GM12875 (cell line): ENCODE measurements at regions not wholly inside any gene's neighbourhood (a gene's known extent, or its start where the extent isn't known, plus 50 kb on each side); places are given as distances from the start of the nearest gene placed in this dataset.

Source experiments
- H3K4me3 ChIP-seq: one replicate; pipeline ENCODE4 v1.5.1; 2011; ENCODE audit warnings: low read depth, low read length, control low read depth
- TF ChIP-seq, protein P1 (sequence below): IDR thresholded peaks from 2 replicates; pipeline ENCODE4 v1.5.1; 2011; ENCODE audit warnings: low read depth, mild to moderate bottlenecking, control low read depth, inconsistent platforms, low read length, moderate library complexity, borderline replicate concordance; ENCODE audit not compliant: insufficient read depth

DNA sequence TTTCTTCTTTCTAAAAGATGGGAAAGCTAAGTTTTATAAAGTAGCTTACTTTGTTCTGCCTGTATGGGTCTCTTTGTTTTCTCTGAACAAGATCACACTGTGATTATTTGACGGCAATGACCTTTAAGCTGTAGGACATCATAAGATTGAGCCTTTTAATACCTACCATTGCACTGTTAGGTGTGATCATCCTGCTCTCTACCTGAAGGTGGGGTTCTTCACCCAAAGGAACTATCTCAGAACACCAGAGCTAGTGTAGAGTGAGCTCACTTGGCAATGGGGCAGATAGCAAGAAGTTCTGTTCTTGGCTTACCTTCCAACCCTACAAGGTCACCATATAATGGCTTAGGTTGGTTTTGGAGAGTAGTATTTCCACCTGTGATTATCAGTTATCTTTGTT, 200.2 kb downstream of the SPATA31D1 start:
- TF ChIP-seq, protein P1, sequence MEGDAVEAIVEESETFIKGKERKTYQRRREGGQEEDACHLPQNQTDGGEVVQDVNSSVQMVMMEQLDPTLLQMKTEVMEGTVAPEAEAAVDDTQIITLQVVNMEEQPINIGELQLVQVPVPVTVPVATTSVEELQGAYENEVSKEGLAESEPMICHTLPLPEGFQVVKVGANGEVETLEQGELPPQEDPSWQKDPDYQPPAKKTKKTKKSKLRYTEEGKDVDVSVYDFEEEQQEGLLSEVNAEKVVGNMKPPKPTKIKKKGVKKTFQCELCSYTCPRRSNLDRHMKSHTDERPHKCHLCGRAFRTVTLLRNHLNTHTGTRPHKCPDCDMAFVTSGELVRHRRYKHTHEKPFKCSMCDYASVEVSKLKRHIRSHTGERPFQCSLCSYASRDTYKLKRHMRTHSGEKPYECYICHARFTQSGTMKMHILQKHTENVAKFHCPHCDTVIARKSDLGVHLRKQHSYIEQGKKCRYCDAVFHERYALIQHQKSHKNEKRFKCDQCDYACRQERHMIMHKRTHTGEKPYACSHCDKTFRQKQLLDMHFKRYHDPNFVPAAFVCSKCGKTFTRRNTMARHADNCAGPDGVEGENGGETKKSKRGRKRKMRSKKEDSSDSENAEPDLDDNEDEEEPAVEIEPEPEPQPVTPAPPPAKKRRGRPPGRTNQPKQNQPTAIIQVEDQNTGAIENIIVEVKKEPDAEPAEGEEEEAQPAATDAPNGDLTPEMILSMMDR: no peak
- H3K4me3 ChIP-seq: no peak overlapping the region

DNA sequence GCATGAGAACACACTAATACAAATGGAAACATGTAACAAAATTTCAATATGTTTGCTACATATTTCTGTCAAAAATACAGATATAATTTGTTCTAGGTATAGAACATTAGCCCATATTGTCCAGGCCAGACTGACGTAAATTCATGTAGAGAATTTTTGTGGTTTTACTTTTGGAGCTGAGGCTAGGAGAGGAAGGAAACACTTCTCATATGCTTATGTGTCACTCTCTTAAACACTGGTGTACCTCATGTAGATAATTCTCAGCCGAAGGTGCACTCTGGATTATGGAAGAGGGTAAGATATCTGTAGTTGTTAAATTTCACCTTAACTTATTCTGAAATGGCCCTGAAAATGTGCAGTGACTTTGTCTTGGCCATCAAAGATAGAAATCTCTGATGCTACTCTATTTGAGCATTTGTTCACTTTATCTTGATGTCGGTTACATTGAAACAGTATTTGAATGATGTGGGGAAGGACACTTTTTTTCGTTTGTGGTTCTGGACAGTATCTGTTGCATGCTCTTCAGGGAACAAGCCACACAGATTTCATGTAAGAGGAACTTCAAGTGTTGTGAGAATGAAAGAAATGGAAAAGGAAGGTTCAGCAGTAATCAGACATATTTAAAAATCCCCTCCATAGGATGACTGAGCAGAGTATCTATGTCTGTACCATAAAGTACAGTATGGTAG, 202.7 kb downstream of the SPATA31D1 start:
- TF ChIP-seq, protein P1: no peak
- H3K4me3 ChIP-seq: no peak overlapping the region

DNA sequence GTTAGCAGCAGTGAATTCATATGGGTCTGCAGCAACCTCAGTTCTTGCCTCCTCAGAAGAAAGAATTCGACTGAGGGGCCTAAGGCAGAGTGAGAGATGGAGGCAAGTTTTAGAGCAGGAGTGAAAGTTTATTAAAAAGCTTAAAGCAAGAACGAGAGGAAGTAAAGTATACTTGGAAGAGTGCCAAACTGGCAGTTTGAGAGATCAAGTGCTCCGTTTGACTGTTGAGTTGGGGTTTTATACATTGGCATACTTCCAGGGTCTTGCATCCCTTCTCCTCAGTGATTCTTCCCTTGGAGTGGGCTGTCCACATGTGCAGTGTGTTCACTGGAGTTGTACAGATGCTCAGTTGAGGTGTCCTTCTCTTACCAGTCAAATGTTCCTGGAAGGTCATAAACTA, 203.6 kb downstream of the SPATA31D1 start:
- H3K4me3 ChIP-seq: no peak overlapping the region
- TF ChIP-seq, protein P1: no peak

DNA sequence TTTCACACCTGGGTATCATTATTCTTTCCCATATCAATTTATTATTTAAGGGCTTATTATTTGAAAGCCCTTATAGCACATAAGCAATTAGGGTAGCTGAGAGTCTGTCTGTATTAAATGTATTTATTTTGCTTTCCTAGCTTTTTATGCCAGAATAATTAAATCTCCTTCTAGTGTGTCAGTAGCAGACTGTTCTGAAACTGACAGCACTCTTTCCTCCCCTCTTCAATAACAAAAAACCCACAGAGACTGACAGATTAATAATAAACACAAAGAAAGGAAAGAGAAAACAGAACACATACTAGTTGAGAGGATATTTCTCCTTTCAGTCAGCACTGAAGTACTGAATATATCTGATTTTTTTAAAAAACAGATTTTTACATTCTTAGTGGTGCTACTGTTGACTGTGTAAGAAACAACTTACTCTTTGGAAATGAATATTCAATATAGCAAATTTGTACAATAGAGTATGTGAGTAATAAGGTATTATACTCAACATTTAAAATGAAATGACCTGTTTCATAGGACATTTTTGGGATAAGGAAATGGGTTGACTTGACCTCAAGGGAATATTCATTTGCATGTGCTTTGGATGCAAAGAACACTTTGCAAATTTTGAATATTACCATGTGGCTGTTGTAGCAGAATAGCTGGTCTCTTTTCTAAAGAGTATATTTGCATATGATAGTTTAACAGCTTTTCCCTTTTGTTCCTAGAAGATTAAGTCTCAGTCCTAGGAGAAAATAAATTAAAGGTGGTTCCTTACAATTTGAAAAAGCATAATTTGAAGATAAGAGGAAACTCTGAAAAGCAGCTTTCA, 208.3 kb downstream of the SPATA31D1 start:
- no peak overlapping the region for H3K4me3 ChIP-seq
- TF ChIP-seq, protein P1: no peak

DNA sequence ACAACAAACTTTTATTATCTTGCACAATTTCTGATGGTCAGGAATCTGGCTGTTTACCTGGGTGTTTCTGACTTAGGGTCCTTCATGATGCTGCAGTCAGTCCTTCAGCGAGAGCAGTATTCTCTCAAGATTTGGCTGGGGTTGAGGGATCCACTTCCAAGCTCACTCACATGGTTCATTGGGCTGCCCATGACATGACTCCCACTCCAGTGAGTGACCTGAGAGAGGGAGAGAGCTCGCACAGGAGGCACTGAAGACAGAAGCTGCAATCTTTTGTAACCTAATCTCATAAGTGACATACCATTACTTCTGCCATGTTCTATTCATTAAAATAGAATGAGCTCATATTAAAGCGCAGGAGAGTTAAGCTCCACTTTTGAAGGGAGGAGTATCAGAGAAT, 212.6 kb downstream of the SPATA31D1 start:
- TF ChIP-seq, protein P1: no peak
- no peak overlapping the region for H3K4me3 ChIP-seq

DNA sequence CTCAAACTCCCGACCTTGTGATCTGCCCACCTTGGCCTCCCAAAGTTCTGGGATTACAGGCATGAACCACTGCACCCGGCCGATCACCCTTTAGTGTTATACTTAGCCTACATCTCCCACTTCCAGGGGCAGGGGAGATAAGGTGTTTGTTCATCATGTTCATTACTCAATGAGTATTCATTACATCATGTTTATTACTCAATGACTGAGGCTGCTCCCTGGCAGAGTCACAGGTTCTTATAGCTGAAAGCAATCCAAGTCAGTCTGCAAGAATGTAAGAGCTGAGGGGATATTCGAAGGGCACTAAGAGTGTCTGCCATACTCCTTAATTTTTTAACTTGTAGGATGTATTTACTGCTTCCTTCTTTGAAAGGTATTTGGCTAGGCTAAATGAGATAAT, 214.2 kb downstream of the SPATA31D1 start:
- no peak overlapping the region for H3K4me3 ChIP-seq
- TF ChIP-seq, protein P1: no peak

DNA sequence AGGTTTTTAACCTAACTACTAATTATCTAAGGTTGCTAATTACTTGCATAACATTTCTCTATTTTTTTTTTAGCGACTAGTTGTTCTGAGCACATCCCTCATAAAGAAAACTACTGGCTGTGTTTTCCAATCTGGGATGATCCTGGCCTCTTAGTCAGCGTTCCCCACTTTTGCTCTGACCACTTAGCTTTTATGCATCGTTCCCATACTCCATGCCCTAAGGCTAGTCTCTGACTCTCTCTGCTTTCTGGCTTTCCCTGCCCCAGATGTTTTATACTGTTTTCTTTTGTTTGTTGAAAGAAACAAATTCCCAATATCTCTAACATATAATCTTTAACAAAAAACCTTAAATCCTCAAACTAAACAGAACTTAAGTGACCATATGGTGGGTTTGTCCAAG, 217.9 kb downstream of the SPATA31D1 start:
- TF ChIP-seq, protein P1: no peak
- no peak overlapping the region for H3K4me3 ChIP-seq
